ENCODE measurements at regions not wholly inside any gene's neighbourhood (a gene's known extent, or its start where the extent isn't known, plus 50 kb on each side); places are given as distances from the start of the nearest gene placed in this dataset.

DNA sequence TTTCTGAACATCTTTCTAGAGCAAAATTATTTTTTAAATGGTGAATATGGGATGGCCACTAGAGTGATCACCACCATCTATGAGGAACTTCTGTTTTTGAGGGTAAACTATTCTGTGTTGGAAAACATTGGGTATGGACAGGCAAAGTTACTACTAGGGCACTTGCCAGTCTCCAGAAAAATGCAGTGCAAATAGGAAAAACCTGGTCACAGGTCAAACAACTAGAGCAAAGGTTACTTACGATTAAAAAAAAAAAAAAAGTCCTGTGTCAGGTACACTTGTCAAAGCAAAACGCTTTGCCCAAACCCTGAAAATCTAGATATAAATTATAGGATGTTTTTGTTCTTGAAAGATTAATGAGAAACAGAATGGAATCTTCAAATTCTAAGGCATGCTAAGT, 66.2 kb downstream of the SLITRK1 start:
- Histone ChIP-seq H3K27ac (no peak overlapping the region), H3K4me3 (IDR thresholded peaks at IDR 0.05; ENCODE audit: insufficient read depth, low read depth, low read length) (no peak overlapping the region), H3K27me3 (ENCODE audit: insufficient read depth, low read depth) (no peaks in the 10 kb centered on the region), H2AFZ (ENCODE audit: low read depth) (no peak overlapping the region), H3K4me2 (no peak overlapping the region), H3K9ac (no peak overlapping the region), H4K20me1 (ENCODE audit: insufficient read depth) (no peaks in the 10 kb centered on the region), H3K79me2 (ENCODE audit: insufficient read depth, low read depth) (no peaks in the 10 kb centered on the region), H3K36me3 (ENCODE audit: insufficient read depth) (no peaks in the 10 kb centered on the region), H3K4me1 (ENCODE audit: low read depth, poor library complexity, severe bottlenecking) (no peaks in the 10 kb centered on the region)
- TF ChIP-seq, protein P1, sequence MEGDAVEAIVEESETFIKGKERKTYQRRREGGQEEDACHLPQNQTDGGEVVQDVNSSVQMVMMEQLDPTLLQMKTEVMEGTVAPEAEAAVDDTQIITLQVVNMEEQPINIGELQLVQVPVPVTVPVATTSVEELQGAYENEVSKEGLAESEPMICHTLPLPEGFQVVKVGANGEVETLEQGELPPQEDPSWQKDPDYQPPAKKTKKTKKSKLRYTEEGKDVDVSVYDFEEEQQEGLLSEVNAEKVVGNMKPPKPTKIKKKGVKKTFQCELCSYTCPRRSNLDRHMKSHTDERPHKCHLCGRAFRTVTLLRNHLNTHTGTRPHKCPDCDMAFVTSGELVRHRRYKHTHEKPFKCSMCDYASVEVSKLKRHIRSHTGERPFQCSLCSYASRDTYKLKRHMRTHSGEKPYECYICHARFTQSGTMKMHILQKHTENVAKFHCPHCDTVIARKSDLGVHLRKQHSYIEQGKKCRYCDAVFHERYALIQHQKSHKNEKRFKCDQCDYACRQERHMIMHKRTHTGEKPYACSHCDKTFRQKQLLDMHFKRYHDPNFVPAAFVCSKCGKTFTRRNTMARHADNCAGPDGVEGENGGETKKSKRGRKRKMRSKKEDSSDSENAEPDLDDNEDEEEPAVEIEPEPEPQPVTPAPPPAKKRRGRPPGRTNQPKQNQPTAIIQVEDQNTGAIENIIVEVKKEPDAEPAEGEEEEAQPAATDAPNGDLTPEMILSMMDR (conservative IDR thresholded peaks at IDR 0.05; ENCODE audit: low read depth, low read length): no peak

DNA sequence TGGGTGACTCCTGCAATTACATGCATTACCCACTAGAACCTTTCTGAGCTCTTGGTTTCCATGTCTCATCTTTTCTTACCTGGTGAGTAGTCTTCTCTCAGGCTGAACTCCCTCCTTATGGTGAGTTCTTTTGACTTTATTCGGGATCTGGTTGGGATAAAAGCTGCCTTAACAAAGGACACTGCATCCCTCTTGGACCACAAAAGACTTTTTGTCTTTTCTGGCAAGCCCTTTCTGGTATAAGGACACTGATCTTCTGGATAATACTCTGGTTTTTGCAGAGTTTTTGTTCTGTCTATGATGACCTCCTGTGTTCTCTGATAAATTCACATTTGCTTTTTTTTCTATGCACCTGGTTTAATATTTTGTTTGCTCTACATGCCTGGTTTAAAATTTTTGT, 66.7 kb downstream of the SLITRK1 start:
- TF ChIP-seq, protein P1 (conservative IDR thresholded peaks at IDR 0.05; ENCODE audit: low read depth, low read length): no peak
- H3K9ac ChIP-seq: no peak overlapping the region
- H3K27me3 ChIP-seq (ENCODE audit: insufficient read depth, low read depth): no peaks in the 10 kb centered on the region
- no peaks in the 10 kb centered on the region for H3K36me3 ChIP-seq (ENCODE audit: insufficient read depth)
- no peaks in the 10 kb centered on the region for H3K4me1 ChIP-seq (ENCODE audit: low read depth, poor library complexity, severe bottlenecking)
- H3K79me2 ChIP-seq (ENCODE audit: insufficient read depth, low read depth): no peaks in the 10 kb centered on the region
- no peak overlapping the region for H2AFZ ChIP-seq (ENCODE audit: low read depth)
- no peak overlapping the region for H3K27ac ChIP-seq
- H3K4me3 ChIP-seq (IDR thresholded peaks at IDR 0.05; ENCODE audit: insufficient read depth, low read depth, low read length): no peak overlapping the region
- H4K20me1 ChIP-seq (ENCODE audit: insufficient read depth): no peaks in the 10 kb centered on the region
- H3K4me2 ChIP-seq: no peak overlapping the region

DNA sequence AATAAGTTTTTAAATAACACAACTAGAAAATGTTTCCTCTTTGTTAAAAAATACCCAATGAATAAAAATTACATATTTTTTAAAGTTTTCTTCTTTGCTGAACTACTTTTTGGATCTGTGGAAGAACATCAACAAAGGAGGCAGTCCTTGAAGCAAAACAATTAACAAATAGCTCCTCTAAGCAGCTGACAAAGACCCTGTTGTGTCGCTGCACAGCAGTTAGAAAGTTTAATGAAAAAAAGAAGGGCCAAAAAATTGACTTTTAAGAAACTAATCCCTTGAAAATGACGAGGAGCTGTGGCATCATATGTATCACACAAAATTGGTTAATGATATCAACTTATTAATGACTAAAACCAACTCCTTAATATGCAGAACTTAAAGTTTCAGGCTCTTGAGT, 72.1 kb downstream of the SLITRK1 start:
- H3K79me2 ChIP-seq (ENCODE audit: insufficient read depth, low read depth): no peaks in the 10 kb centered on the region
- H3K27ac ChIP-seq: no peak overlapping the region
- TF ChIP-seq, protein P1 (conservative IDR thresholded peaks at IDR 0.05; ENCODE audit: low read depth, low read length): no peak
- no peaks in the 10 kb centered on the region for H3K27me3 ChIP-seq (ENCODE audit: insufficient read depth, low read depth)
- H2AFZ ChIP-seq (ENCODE audit: low read depth): no peak overlapping the region
- H3K4me1 ChIP-seq (ENCODE audit: low read depth, poor library complexity, severe bottlenecking): no peaks in the 10 kb centered on the region
- H4K20me1 ChIP-seq (ENCODE audit: insufficient read depth): no peaks in the 10 kb centered on the region
- no peak overlapping the region for H3K9ac ChIP-seq
- no peak overlapping the region for H3K4me2 ChIP-seq
- no peaks in the 10 kb centered on the region for H3K36me3 ChIP-seq (ENCODE audit: insufficient read depth)
- no peak overlapping the region for H3K4me3 ChIP-seq (IDR thresholded peaks at IDR 0.05; ENCODE audit: insufficient read depth, low read depth, low read length)

DNA sequence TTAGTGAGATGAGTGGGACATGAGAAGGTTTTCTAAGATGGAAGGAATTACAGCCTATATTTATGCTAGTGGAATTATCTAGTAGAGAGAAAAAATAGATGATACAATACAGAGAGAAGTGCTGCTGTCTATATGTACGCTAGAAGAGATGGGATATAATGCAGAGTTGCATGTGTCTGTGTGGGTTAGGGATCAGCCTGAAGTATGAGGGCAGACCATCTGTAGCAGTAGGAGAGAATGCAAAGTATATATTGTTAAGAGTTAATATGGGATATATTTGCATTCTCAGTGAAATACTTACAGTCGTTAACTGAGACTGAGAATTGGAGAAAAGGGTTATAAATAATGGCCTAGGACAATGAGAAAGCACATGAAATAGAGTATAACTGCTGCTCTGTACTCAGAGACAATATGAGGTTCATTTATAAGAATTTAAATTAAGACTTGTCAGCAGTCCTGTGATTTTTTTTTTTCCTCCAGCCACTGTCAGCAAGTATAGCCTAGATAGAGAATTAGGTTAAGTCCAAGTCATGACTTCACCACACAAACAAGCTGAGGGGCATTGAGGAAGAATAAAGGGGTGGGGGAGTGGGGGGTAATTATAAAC, 77.8 kb downstream of the SLITRK1 start:
- no peaks in the 10 kb centered on the region for H3K27me3 ChIP-seq (ENCODE audit: insufficient read depth, low read depth)
- no peak overlapping the region for H3K4me3 ChIP-seq (IDR thresholded peaks at IDR 0.05; ENCODE audit: insufficient read depth, low read depth, low read length)
- no peaks in the 10 kb centered on the region for H3K36me3 ChIP-seq (ENCODE audit: insufficient read depth)
- no peak overlapping the region for H2AFZ ChIP-seq (ENCODE audit: low read depth)
- no peaks in the 10 kb centered on the region for H4K20me1 ChIP-seq (ENCODE audit: insufficient read depth)
- no peaks in the 10 kb centered on the region for H3K79me2 ChIP-seq (ENCODE audit: insufficient read depth, low read depth)
- H3K9ac ChIP-seq: no peak overlapping the region
- H3K27ac ChIP-seq: no peak overlapping the region
- H3K4me2 ChIP-seq: no peak overlapping the region
- TF ChIP-seq, protein P1 (conservative IDR thresholded peaks at IDR 0.05; ENCODE audit: low read depth, low read length): no peak
- no peaks in the 10 kb centered on the region for H3K4me1 ChIP-seq (ENCODE audit: low read depth, poor library complexity, severe bottlenecking)

Data from KMS-11 (cell line).